Kidney (tissue), 13 donors: ENCODE measurements at regions not wholly inside any gene's neighbourhood (a gene's known extent, or its start where the extent isn't known, plus 50 kb on each side); places are given as distances from the start of the nearest gene placed in this dataset.

Experiments
- DNase-seq, 5 donors: peaks; one replicate each; pipeline ENCODE4 v3.0.0-alpha.2; 2013 to 2020
- FAIRE-seq: peaks from 2 replicates; lab custom pipeline; 2012; peaks lifted over from hg19 to GRCh38; lab: Jason Lieb, UNC
- H3K27ac ChIP-seq, 2 donors: one replicate each; pipeline ENCODE4 v1.7.0; 2013; ENCODE audit warnings: low read depth in 2 of 2, low read length in 2 of 2, inconsistent platforms in 1 of 2
- H3K27me3 ChIP-seq: one replicate; pipeline ENCODE4 v1.7.1; 2013; ENCODE audit warnings: low read length, inconsistent platforms; ENCODE audit not compliant: control insufficient read depth, insufficient read depth
- H3K36me3 ChIP-seq, 3 donors: one replicate each; pipeline versions ENCODE4 v1.7.0 to v1.7.1; 2013; ENCODE audit warnings: low read length in 3 of 3, control low read depth in 1 of 3, inconsistent platforms in 1 of 3; ENCODE audit not compliant: insufficient read depth in 3 of 3, control insufficient read depth in 2 of 3
- H3K4me1 ChIP-seq, 3 donors: one replicate each; pipeline versions ENCODE4 v1.7.0 to v1.7.1; 2013; ENCODE audit warnings: low read length in 3 of 3, inconsistent platforms in 1 of 3, low read depth in 1 of 3; ENCODE audit not compliant: control insufficient read depth in 2 of 3, insufficient read depth in 2 of 3
- H3K4me3 ChIP-seq, 3 donors: one replicate each; pipeline versions ENCODE4 v1.7.0 to v1.8.1; 2013; ENCODE audit warnings: low read length in 3 of 3, control low read depth in 1 of 3, inconsistent platforms in 1 of 3
- H3K9ac ChIP-seq, 3 donors: one replicate each; pipeline versions ENCODE4 v1.7.0 to v1.7.1; 2013; ENCODE audit warnings: low read length in 3 of 3, control low read depth in 1 of 3, inconsistent platforms in 1 of 3
- H3K9me3 ChIP-seq, 3 donors: one replicate each; pipeline versions ENCODE4 v1.7.0 to v1.7.1; 2013; ENCODE audit warnings: low read length in 3 of 3, control low read depth in 1 of 3, inconsistent platforms in 1 of 3; ENCODE audit not compliant: control insufficient read depth in 2 of 3, insufficient read depth in 1 of 3
- CTCF ChIP-seq: IDR thresholded peaks from 3 replicates; pipeline ENCODE4 v1.5.1; 2012; ENCODE audit warnings: mild to moderate bottlenecking, moderate library complexity, borderline replicate concordance; ENCODE audit not compliant: insufficient read depth; ENCODE audit errors: extremely low read depth
- intact Hi-C: fragments of 100-400 bp; cut with DNase I; formaldehyde crosslinking; loops from one replicate; pipeline ENCODE4 v1.11.1; 2022
- donor health status: control.
- donor health status: control.
- donor health status: control.
- donor health status: control.
- donor health status: control.
- donor health status: DM: yes; HTN: yes; CAD: no.
- donor health status: Normal renal cell carcinoma (clear cell type).

GRCh38 chr1:29809446-29810120 is 573.3 kb downstream of the PTPRU start:
- intact Hi-C loops, result no loop called here
- FAIRE-seq (no peak), DNase-seq (no peak)
- Histone ChIP-seq H3K9ac (no peak overlapping the region), H3K4me3 (no peak overlapping the region), H3K4me1 (peaks cover 0 to 6% (median 0%) of the 10 kb centered on the region in 3 donors), H3K9me3 (no peaks in the 10 kb centered on the region), H3K27ac (no peak overlapping the region), H3K27me3 (no peaks in the 10 kb centered on the region), H3K36me3 (no peaks in the 10 kb centered on the region)
- TF ChIP-seq CTCF, result no peak

- FAIRE-seq (no peak), DNase-seq (no peak)
- no peak for TF ChIP-seq CTCF
- H3K27ac ChIP-seq, result no peak overlapping the region
- intact Hi-C loops, result no loop called here
- H3K4me1 ChIP-seq, result peaks cover 0 to 6% (median 0%) of the 10 kb centered on the region in 3 donors
- H3K27me3 ChIP-seq, result no peaks in the 10 kb centered on the region
- H3K4me3 ChIP-seq, result no peak overlapping the region
- H3K36me3 ChIP-seq, result no peaks in the 10 kb centered on the region
- H3K9me3 ChIP-seq, result no peaks in the 10 kb centered on the region
- no peak overlapping the region for H3K9ac ChIP-seq
Observed at GRCh38 chr1:29808141-29808995, 572.0 kb downstream of the PTPRU start.

- Histone ChIP-seq H3K4me1 (peaks cover 0 to 6% (median 0%) of the 10 kb centered on the region in 3 donors), H3K27me3 (no peaks in the 10 kb centered on the region), H3K4me3 (no peak overlapping the region), H3K36me3 (no peaks in the 10 kb centered on the region), H3K9me3 (no peaks in the 10 kb centered on the region), H3K9ac (no peak overlapping the region), H3K27ac (no peak overlapping the region)
- TF ChIP-seq CTCF, result no peak
- DNase-seq (no peak), FAIRE-seq (no peak)
- intact Hi-C loops, result no loop called here
Observed at GRCh38 chr1:29807689-29808088, 571.4 kb downstream of the PTPRU start.
